Activated CD8-positive, alpha-beta memory T cell treated with anti-CD3 and anti-CD28 coated beads for 48 hours (primary cell): ENCODE measurements at regions not wholly inside any gene's neighbourhood (a gene's known extent, or its start where the extent isn't known, plus 50 kb on each side); places are given as distances from the start of the nearest gene placed in this dataset.

ENCODE experiments used
- DNase-seq, 3 experiments: peaks; one replicate each; pipeline ENCODE4 v3.0.0-alpha.2; 2020; ENCODE audit warnings: low read depth in 2 of 3, low spot score in 2 of 3

DNA sequence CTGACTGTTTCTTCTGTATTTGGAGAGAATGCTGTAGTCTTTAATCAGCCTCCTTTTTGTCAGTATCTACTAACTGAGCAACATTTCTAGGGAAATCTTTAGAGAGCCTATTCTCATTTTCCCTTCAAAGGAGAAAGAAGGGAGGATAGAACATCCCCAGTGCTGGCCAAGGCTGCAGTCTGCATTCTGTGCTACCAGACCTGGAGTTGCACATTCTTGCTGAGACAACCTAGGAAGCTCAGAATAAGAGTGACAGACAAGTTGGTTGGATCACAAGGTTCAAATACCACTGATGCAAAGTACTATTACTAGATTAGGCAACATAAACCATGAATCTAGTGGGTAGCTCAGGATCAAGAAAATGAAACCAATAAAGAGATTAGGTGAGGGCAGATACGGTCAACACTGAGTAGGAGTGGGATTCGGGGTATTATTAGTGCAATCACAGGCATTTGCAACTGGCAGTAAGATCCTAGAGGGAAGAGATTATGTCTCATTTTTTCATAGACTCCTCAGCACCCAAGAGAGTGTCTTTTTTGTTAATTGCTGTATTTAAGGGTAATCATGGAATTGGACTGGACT, 213.5 kb upstream of the FAM83B start:
- no peak for DNase-seq

DNA sequence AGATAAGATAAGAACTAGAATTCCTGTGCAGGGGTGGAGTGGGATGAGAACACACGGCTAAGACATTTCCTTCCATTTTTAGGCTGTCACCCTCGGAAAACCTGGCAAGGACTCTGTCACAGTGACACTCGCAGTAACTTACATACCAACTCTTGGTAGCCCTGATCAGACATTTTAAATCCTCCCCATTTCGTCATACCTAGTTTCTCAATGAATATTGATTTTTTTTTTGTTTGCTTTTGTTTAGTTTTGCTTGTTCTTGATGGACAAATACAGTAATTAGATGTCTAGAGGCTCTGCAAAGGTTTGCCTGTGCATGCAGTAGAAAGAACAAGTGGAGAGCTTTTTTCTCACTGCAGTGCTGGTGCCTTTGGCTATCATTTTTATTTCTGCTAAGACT, 213.0 kb upstream of the FAM83B start:
- DNase-seq, result no peak

DNA sequence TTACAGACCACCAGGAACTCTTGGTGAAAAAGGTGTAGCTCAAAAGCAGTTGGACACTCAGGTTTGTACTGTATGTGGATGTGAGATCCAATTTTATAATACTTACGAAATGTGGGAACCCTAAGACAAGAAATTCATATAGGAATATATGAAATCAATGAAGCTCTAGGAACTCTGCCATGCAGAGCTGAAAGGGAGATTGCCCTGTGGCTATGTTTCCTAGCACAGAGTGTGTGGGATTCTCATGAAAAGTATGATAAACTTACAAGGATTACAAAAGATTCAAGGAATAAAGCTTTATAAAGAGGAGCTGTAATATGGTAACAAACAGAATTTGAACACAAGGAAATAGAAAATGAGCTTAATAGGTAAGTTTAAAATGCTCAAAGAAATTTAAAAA, 205.7 kb upstream of the FAM83B start:
- DNase-seq, result no peak

DNA sequence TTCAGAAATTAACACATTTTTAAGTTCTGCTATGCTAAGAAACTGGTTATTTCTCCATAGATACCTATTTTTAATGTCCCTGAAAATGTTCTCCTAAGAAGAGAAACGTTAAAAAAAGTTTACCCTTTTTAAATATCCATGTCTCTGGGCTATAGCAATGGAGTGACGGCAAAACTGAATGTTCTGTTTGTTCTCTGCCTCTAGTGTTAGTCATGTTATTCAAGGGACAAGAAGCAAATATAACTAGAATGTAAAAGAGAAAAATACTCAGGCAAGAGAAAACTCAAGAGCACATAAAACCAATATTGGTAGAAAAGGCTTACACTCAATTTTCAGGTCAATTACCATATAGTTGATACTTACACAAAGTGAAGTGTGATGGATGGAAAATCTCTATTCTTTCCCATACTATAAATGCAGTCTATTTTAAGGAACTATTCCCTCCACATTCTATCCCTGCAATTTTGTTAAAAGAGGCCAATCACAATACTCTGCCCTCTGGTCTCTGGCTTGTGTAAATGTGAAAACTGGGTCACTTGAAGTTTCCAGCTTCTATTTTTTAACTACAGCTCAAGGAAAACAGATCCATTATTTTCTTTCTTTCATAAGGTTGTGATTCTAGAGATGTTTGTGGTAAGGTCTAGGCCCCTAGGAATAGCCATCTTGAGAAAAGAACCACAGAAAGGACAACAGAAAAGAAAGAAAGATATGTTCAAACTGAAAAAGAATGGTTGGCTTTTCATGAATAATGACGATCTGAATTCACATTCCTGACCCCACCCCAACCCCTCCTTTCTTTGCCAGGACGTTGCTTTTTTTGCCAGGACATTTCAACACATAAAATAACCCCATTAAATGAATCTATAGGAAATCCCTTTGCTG, 200.3 kb upstream of the FAM83B start:
- DNase-seq, result no peak

DNA sequence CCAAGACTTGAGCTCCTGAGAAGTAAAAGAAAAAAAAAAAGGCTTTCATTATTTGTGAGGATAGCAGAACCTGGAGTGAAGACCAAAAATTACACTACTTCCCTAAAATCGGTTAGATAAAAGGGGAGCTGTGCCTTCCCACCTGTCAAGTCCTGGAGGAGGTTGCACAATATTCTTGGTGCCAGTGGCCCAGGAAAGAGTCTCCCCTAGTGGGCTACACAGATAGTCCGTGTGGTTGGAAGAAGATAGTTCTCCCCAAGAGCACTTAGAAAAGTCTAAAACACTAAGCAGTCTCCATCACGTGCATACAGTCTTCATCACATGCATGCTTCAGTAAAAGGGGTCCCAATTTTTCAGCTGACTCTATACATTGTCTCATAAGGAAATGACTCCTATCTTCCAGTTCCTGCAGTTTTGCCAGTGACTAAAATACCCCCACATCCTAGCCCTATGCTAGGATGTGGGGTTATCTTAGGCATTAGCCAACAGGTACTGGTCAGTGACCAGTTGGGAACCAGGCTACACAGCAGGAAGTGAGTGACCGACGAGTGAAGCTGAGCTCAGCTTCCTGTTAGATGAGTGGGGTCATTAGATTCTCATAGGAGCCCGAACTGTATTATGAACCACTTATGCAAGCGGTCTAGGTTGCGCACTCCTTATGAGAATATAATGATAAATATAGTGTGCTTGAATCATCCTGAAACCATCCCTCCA, 199.5 kb upstream of the FAM83B start:
- no peak for DNase-seq

DNA sequence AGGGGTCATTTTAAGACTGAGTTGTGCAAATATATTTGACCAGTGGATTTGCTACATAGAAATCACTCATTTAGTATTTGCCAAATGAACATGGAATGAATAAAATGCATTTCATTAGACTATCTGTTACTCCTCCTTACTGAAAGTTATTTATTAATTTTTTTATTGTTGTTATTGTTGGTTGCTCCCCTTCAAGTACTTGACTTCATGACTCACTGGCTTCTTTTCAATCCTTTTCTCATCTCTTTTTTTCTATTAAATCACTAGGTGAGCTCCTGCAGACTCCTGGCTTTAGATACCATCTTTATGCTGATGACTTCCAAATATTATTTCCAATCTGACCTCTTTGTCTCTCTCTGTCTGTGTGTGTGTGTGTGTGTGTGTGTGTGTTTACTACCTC, 192.2 kb upstream of the FAM83B start:
- DNase-seq, result no peak

DNA sequence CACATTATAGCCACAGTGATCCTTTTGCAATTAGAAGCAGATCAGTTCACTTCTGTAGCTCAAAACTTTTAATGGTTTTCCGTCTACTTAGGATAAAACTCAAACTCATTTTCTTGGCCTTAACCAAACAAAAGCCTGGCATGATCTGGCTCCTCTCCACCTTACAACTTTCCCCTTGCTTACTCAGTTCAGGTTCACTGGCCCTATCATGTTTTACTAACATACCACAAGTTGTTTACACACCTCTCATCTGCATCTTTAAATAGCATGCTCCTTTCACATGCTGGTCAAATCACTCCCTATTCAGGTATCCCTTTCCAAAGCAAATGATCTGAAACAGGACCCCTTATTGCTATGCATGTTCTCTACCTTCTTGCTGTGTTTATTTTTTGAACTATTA, 191.4 kb upstream of the FAM83B start:
- no peak for DNase-seq

DNA sequence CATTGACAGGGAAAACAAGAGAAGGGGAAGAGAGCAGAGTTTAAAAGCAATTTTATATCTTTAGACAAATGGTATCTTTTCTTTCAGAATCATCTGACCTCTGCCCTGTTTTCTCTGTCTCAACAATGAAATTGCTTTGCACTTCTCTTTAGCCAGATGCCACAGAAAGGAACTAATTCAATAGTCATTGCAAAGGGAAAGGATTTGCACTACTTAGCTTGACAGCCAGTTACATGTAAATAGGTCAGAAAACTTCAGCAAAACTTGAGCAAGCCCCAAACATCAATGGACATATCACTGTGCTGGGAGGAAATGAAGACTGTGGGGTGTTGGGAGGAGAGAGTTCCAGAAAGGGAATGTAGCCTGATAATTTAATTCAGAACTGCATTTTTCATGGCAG, 181.3 kb upstream of the FAM83B start:
- no peak for DNase-seq

DNA sequence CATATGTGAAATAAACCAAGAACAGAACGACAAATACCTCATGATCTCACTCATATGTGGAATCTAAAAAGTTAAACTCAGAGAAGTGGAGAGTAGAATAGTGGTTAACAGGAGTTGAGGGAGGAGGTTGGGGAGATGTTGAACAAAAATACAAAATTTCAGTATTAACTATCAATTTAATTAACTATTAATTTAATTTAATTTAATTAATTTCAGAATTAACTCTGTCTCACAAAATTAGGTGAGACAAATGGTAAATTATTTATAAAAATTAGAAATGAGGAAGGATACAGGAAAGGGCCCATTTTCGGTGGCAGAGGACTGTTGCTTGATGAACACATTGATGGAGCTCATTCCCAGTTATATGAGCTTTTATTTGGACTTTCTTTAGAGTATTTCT, 166.0 kb upstream of the FAM83B start:
- DNase-seq, result no peak

DNA sequence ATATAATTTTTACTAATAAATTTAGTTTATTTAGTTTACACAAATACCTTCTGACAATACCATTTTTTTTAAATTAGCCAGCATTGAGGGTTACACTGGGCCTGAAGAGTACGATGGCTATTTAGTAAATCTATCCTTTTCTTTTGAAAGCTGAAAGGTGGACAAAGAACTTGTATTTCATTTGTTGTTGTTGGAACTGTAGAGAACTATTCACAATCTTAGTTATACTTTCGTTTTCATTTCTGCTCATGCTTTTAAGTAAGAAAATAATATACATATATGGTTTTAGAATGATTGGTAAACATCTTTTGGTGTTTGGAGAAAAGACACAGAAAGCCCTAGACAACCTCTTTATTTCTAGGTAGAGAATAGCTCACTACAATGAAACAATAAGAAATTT, 165.3 kb upstream of the FAM83B start:
- DNase-seq, result no peak

DNA sequence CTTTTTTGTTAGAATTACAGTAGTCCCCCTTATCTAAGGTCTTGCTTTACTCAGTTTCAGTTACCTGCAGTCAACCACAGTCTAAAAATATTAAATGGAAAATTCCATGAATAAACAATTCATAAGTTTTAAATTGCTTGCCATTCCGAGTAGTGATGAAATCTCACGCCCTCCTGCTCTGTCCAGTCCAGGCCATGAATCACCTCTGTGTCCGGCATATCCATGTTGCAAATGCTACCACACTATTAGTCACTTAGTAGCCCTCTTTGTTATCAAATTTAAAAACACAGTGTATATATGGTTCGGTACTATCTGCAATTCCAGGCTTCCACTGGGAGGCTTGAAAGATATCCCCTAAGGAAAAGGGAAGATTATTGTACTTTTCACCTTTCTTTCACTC, 164.6 kb upstream of the FAM83B start:
- DNase-seq, result no peak

DNA sequence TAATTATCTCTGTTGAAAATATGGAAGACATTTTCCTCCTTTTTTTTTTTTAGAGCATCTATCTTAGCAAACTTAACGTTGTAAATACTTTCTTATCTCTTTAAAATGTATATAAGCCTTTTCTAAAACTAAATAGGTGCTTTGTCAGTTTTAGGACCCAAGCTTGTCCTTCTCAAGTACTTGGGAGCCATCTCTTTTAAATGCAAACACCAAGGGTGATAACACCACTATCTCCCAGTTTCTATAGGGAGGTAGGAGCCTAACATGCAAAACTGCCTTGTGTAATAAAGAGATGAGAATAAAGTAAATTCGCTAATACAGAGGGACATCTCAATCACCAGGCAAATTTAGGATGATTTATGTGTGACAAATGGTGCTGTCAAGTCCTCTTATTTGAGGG, 157.0 kb upstream of the FAM83B start:
- no peak for DNase-seq

DNA sequence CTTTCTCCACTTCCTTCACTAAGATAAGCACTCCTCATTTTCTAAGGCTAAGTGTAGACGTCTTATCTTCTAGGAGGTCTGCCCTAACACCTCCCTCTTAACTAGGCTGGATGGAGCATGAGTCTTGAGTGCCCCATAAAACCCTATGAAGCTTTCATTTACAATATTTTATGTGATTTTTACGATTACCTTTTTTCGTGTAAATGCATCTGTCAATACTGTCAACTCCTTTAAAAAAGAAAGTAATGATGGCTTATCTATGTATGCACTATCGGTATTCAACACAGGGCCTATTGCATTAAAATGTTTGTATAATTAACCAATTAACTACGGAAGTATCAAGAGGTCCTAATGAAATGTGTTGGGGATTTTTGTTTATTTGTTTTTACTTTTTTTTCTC, 156.0 kb upstream of the FAM83B start:
- DNase-seq, result no peak

DNA sequence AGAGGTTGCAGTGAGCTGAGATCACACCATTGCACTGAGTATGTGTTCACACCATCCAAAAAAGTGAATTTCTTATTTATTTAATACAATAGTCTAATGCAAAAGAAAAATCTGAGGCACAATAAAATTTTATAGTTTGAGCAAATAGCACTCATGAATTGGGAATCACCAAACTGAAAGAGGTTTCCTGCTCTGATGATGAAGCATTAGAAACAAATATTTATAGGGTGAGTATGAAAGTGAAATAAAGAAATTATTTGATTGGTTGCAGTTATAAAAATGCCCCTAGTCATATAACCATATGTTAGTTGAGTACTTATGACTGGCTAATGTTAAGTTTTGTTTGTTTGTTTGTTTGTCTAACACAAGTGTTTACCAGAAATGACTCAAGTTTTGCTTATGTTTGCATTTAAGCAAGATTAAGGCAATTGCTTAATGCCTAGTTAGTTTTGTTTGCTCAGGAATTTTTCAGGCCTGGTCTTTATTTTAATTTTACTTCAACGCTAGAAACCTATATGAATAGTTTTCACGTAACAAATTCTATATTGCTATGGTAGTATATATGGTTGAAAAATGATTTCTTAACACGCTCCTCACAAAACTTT, 151.5 kb upstream of the FAM83B start:
- no peak for DNase-seq

DNA sequence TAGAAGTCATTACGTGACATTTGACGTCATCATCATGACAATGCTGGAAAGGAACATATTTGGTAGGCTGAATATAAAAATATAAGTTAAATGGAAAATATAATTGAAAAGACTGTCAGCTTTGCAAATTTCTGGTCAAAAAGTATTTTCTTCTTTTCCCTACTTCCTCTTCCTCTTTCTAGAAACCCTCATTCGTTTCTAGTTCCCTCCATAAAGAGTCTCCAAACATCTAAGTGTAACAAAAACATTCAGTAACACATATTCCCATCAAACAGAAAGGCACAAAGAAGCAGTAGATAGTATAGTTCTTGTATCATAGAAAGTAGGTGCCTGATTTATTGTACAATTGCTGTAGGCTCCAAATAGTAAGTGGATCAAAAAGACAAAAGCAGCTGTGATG, 150.8 kb upstream of the FAM83B start:
- no peak for DNase-seq

DNA sequence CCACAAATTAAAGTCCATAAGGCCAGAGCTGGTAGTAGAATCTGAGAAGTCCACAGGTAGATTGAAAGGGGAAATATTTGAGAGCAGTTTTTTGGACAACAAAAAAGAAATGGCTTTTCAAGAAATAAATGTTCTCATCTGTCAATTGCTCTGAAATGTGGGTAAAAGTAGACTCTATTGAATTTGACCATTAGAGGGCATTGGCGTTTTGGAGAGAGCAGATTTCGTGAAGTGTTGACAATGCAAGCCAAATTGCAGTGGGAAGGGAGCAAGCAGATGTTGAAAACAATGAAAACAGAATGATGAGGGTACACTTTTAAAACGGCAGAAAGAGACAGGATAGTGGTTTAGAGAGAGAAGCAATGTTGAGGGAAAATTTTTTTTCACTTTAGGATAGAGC, 149.1 kb upstream of the FAM83B start:
- DNase-seq, result no peak

DNA sequence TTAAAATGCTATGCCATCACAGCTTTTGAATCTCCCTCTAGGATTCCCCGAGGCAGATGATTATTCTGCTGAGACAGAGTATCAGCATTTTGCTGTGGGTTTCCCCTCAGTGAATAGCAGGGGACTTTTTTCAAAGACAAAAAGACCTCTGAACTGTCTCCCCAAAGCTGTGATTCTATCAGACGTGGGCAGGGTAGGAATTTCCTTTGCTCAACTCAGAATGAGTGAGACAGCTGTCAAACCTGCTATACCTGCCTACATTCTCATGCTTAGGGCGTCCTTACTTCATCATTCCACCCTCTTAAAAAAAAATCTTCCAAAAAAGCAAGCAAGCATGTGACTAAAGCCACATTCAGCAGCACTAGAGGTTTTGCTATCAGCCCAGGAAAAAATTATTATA, 147.6 kb upstream of the FAM83B start:
- no peak for DNase-seq

DNA sequence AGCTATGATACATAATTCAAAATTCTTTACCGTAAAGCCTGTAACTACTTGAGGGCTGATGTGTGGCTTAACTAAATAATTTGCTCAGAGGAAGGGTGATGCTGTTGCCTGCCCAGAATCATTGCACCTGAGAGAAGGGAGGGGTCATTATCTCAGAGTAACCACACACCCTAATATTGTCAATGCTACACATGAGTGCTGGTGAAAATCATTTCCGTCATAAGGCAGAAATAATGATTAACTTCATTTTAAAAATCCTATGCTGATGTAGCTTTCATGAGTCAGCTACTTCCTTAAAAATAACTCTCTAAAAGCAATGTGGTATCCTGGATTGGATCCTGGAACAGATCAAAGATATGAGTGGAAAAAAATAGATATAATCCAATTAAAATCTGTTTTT, 146.4 kb upstream of the FAM83B start:
- DNase-seq, result no peak

DNA sequence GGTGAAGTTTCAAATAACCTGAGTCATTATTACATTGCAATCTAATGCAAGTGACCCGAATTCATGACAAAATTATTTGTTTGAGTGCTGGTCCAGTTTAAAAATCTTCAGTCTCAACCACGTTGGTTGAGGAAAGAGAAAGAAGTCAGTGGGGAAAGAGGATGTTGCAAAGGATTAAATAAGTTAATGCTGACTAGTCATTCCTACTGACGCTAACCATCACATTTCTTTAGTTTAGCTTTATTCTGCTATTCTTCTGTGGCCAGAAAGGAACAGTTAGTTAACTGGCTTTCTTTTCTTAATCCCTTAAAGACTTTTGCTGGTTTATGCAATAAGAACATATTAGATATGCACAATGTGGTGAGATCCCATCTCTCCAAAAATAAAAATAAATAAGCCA, 143.8 kb upstream of the FAM83B start:
- no peak for DNase-seq

DNA sequence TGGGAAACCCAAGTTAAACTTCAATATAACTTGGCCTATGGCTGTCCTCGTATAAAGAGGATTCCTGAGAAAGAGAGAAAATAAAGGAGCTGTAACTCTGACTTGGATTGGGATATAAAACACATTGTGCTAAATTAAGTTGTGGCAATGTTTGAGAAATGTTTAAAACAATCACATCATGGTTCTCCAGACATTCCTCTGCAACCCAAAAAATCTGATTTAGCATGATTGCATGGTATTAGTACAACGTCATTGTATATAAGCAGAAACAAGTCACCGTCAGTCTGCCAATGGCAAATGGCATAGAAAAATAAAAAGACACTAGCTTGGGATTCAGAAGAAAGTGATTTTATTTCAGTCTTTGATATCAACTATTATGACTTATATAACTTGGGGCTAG, 140.2 kb upstream of the FAM83B start:
- no peak for DNase-seq

DNA sequence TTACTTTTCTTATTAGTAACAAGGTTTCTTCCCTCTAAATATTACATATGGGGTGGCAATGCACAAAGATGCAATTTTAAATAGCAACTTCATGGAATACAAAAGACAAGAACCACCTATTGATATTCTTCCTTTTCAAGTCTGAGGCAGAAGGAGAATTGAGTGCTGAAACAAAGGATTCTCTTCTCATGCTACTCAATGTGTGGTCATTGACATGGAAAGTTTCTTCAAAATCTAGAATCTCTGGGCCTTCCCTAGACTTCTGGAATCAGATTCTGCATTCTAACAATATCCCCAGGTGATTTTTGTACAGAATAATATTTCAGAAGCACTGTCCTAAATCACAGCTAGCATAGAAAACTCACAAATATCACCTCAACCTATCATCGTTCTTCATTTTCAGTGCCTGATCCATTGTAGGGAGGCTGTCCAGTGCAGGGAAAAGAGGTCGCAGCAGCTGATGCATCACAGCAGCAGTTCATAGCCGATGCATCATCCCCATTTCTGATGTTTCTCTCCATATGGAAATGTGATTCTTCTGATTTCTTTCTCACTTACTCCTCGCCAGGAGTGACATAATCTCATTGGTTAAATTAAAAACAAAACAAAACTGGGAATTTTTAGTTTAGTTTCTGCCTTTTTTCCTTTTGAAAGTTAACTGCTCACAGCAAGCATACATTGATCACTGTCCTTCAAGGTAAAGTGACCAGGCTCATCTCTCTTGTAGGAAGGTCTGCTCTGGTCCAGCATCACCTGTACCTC, 139.5 kb upstream of the FAM83B start:
- no peak for DNase-seq
